Activated T-cell treated with anti-CD3 and anti-CD28 coated beads, Interleukin-2, amount 50 U/mL, for 48 hours (primary cell): ENCODE measurements at regions not wholly inside any gene's neighbourhood (a gene's known extent, or its start where the extent isn't known, plus 50 kb on each side); places are given as distances from the start of the nearest gene placed in this dataset.
"Not testable (repeated sequence)": the region's sequence is repeated elsewhere in the genome, so short reads cannot be mapped to it uniquely, and the experiment has no call there.

ENCODE experiments used
- DNase-seq, 2 experiments: peaks; one replicate each; pipeline ENCODE4 v3.0.0-alpha.2; 2020

DNA sequence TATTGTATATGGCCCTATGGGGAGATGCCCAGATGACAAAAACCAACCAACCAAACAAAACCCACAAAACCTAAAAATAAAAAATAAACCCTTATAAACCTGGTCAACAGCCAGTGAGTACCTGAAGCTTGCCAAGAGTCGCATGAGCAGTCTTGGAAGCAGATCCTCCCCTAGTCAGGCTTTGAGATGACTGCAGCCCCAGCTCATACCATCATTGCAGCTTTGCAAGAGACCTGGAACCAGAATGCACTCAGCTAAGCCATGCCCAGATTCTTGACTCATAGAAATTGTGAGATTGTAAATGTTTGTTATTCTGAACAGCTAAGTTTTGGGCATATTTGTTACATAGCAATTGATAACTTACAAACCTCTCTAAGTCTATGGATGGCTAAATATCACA is 326.8 kb downstream of the HLX start:
- DNase-seq, result no peak

DNA sequence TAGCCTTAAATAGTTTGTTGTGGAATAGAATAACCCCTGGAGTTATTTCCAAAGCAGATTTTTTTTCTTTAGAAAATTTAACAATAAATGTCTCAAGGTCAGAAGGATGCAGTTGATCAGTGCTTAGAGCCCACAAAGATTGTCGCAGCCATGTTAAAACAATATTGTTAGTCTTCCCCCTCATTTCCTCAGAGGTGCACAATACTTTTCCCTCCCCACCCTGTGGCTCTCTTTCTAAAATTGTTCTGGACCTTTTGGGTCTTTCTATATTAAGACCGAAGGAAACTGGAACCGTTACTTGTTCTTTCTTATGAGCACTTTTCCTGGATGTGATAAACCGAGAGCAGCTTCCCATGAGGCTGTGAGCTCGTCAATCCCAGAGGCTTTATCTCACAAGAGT is 333.7 kb downstream of the HLX start:
- DNase-seq, result no peak

DNA sequence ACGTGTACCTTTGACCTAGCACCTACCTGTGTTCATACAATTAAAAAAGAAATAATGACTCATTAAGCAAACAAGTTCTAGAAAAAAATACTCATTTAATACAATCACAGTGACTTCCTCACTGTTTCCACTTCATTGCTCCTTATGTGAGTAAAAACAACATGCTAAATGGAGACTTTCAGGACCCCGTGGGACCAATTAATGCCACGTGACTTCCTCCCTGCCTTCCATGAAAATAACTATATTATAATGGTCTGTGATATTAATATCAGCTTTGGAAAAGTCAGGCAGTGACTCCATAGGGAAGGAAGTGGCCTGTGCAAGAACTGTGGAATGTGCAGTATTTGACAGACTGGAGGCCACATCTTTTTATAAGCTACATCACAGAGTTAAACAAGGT is 337.8 kb downstream of the HLX start:
- no peak for DNase-seq

GRCh38 chr1:221223281-221223680 is 344.0 kb downstream of the HLX start:
- no peak for DNase-seq

DNA sequence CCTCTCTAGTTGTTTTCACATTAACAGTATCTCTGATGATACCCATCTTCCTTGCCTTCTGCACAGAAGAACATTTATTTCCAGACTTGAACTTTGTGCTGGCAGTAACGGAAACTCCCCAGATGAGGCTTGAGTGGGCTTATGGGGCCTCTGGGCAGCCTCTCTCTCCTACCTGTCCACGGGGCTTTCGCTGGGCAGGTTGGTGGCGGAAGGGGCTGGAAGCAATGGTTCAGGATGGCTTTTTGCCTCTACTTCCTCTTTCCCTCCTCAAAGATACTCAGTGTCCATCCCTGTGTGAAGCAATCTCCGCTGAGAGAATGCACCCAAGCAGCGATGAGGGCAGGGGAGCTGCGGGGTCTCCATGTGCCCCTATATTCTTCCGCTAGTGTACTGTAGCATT is 348.2 kb downstream of the HLX start:
- no peak for DNase-seq

GRCh38 chr1:221227872-221228337 is 348.7 kb downstream of the HLX start:
- peak; percentile 17 to 20 for DNase-seq

DNA sequence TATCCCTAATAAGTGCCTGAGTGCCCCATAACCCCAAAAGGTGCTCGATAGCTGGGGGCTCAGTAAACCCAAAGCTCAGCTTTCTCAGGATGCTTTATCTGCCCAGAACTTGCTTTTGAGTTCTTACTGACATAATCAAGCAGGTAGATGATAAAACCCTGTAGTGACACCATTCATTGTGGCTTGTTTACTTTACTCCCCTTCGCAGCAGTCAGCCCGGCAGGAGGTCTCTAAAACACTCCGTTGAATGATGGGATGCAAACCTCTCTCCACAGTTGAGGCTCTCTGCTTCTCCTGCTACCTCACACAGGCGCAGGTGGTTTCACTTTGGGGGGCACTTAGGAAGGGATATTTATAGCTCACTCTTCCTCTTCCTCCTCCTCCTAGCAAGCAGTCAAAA is 349.4 kb downstream of the HLX start:
- no peak for DNase-seq

DNA sequence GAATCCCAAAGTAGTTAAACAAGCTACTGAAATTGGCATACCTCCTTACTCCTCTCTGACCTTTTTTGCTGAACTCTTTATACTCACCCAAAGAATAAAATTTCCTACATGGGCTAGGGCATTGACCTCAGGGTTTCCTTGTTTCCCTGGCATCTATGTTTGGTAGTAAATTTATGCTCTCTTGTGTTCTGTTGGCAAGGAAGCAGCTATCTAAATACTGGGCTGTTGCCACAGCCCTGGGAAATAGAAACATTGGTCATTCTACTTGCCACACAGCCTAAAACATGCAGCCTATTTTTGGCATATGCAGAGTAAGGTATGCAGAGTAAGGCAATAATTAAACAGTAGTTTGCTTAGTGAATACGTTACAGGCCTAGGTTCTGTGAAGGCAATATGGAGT is 351.4 kb downstream of the HLX start:
- DNase-seq, result no peak

GRCh38 chr1:221234791-221235190 is 355.5 kb downstream of the HLX start:
- no peak for DNase-seq

- DNase-seq, result no peak
These were observed 358.3 kb downstream of the HLX start for GRCh38 chr1:221237587-221237986.

DNA sequence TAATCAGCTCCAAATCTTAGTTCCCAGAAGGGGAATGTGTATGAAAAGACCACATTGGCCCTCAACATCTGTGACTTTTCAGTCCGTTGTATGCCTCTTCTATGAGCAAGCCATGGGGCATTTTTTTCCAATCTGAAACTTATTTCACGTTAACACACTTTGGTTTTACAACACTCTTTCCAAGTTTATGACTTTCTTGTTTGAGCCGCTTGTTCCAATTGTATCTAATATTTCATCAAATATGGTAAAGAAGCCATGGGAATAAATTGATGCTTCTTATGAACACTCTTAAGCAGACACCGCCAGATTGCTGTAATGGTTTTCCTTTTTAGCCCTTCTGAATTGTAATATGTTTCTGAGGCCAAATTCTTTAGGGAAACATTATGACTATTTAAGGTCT is 359.9 kb downstream of the HLX start:
- DNase-seq, result no peak

- no peak for DNase-seq
These were observed 360.5 kb downstream of the HLX start for GRCh38 chr1:221239792-221240191.

DNA sequence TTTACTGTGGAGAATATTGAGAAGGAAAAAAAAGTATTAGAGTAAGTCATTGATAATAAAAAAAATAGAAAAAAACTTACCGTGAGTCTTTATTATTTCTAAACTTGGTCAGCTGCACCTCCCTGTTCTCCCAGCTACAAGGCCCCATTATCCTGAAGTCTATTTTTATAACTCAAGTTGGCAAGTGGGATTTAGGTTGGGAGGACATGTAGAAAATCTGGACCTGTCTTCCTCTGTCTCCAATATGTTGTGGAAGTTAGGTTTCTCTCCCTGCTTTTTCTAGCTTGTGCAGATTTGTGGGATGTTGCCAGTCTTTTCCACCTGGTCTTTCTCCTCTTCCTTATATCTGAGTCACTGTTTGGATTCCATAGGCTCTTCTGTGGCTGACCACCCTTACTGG is 361.4 kb downstream of the HLX start:
- DNase-seq, result no peak

- DNase-seq, result no peak
These were observed 361.9 kb downstream of the HLX start for GRCh38 chr1:221241157-221241556.

- DNase-seq, result no peak
These were observed 362.3 kb downstream of the HLX start for GRCh38 chr1:221241592-221241991.

DNA sequence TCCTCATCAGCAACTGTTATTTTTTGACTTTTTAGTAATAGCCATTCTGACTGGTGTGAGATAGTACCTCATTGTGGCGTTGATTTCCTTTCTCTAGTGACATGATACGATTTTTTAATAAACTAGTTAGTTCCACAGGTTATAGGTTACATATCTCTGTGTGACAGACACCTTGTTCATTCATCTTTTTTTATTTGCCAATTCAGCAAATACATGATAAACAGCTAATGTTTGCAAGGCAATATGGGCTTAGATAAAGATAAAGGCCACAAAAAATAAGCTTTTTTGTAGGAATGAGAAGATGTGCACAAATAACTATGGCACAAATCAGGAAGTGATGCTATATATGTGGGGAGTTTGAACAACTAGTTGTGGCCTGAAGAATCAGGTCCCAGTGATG is 366.8 kb downstream of the HLX start:
- DNase-seq, result no peak

DNA sequence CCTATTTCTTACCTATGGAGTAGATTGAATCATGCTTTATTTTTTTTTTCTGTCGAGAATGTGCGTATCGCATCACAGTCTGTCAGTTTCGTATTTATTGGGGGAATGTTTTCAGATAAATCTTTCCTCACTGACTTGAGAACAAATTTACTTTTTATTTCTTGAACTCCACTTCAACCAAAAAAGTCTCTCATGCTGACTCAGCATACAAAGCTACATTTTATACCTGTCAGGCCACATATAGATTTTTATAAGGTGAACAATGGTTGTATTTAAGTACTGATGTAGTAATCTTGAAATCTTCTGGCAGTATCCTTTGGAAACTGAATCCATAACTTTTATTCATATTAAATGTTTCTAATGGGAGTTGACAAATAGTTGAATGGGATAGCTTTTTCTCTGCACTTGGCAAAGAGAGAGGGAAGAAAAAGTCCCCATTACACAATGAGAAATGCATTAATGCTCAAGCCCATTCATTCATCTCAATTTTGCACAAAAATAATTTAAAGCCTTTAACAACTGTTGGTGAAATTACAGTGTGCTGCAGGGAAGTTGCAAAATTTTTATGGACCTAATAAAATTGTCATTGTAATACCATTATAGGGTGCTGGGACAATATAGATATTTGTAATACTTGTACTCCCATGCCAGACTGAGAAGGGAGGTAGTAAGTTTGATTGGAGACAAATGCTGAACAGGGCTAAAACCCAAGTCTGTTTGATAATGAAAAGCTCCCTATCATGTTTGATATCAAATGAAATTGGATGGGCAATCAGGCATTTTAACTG is 367.6 kb downstream of the HLX start:
- no peak for DNase-seq

GRCh38 chr1:221251580-221251979 is 372.3 kb downstream of the HLX start:
- DNase-seq, result no peak

- DNase-seq, result no peak
These were observed 375.6 kb downstream of the HLX start for GRCh38 chr1:221254813-221255212.

DNA sequence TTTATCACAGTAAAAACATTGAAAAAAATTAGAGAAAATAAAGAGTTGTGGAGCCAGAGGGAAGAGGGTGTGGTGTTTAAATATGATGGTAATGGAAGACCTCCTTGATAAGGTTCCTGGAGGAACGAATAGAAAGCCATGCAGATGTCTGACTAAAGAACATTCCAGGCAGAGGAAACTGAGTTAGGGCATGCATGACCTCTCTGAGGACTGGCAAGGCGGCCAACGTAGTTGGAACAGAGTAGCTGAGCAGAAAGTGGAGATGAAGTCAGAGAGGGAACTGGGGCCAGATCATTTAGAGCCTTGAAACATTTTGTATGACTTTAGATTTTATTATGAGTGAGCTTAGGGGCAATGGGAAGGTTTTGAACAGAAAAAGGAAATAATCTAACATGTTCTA is 377.5 kb downstream of the HLX start:
- no peak for DNase-seq

- DNase-seq, result not testable (repeated sequence)
These were observed 378.3 kb downstream of the HLX start for GRCh38 chr1:221257548-221257947.

GRCh38 chr1:221262677-221263076 is 383.4 kb downstream of the HLX start:
- DNase-seq, result not testable (repeated sequence)

DNA sequence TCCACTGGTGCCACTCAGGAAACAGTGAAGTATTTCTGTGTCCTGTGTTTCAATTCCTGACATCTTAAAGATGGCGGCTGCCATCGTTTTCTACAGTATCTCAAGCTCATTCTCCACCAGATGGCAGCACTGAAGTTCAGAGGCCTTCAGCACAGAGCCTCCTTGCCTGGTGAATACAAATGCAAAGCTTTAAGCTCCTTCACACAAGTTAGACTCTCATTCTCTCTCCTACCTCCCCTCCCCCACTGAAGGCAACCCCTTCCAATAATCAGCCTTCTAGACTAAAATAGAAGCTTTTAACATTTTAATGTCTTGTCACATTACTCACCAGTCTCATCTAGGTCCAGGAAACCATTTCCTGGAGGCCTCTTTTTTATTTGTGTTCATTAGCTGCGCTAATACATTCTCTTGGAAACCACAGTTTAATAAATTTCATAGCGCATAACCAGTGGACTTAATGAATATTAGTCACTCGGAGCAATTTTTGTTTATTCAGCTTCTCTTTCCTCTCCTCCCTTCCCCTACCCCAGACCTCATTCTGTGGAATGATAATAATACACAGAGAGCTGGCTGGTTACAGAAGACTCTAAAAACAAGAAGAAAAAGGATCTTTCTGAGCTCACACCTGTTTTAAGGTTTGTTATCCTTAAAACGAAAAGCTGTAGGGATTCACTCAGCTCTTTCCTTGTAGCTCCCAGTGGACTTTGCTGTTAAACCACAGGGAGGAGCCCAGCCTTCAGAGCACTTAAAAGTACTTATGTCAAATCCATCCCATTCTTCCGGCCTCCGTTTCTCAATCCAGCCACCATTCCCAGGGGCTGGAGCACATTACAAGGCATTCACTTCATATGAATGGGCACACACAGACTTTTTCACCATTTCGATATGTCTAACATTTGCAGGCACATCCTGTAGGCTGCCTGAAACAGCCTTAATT is 384.9 kb downstream of the HLX start:
- peak; percentile 28 to 33 for DNase-seq

GRCh38 chr1:221264848-221265247 is 385.6 kb downstream of the HLX start:
- DNase-seq, result no peak
